Ishikawa (cell line): ENCODE measurements at regions not wholly inside any gene's neighbourhood (a gene's known extent, or its start where the extent isn't known, plus 50 kb on each side); places are given as distances from the start of the nearest gene placed in this dataset.

Experiments
- CEBPB ChIP-seq: IDR thresholded peaks from 2 replicates; pipeline ENCODE4 v1.6.1; 2012
- CREB1 ChIP-seq: IDR thresholded peaks from 2 replicates; pipeline ENCODE4 v1.6.1; 2012; ENCODE audit warnings: low read depth
- EGR1 ChIP-seq: IDR thresholded peaks from 2 replicates; pipeline ENCODE4 v1.6.1; 2012
- EP300 ChIP-seq: IDR thresholded peaks from 2 replicates; pipeline ENCODE4 v1.6.1; 2012; ENCODE audit warnings: borderline replicate concordance
- FOXM1 ChIP-seq: IDR thresholded peaks from 2 replicates; pipeline ENCODE4 v1.6.1; 2012; ENCODE audit warnings: low read depth, borderline replicate concordance
- NFIC ChIP-seq: IDR thresholded peaks from 2 replicates; pipeline ENCODE4 v1.6.1; 2012
- RAD21 ChIP-seq: IDR thresholded peaks from 2 replicates; pipeline ENCODE4 v1.6.1; 2012; ENCODE audit warnings: low read depth
- TAF1 ChIP-seq: IDR thresholded peaks from 2 replicates; pipeline ENCODE4 v1.6.1; 2012; ENCODE audit warnings: low read depth, mild to moderate bottlenecking
- TCF12 ChIP-seq: IDR thresholded peaks from 2 replicates; pipeline ENCODE4 v1.6.1; 2012; ENCODE audit warnings: low read depth
- TEAD4 ChIP-seq: IDR thresholded peaks from 2 replicates; pipeline ENCODE4 v1.6.1; 2012
- YY1 ChIP-seq: IDR thresholded peaks from 2 replicates; pipeline ENCODE4 v1.6.1; 2012; ENCODE audit warnings: low read depth
- ZBTB7A ChIP-seq: IDR thresholded peaks from 2 replicates; pipeline ENCODE4 v1.6.1; 2012; ENCODE audit warnings: low read depth
- TF ChIP-seq, protein P1 (sequence below): IDR thresholded peaks from 2 replicates; pipeline ENCODE4 v1.6.1; 2012
- TF ChIP-seq, protein P2 (sequence below): IDR thresholded peaks from 2 replicates; pipeline ENCODE4 v1.6.1; 2012; ENCODE audit warnings: low read depth, mild to moderate bottlenecking
- TF ChIP-seq, protein P3 (sequence below): IDR thresholded peaks from 2 replicates; pipeline ENCODE4 v1.6.1; 2012

DNA sequence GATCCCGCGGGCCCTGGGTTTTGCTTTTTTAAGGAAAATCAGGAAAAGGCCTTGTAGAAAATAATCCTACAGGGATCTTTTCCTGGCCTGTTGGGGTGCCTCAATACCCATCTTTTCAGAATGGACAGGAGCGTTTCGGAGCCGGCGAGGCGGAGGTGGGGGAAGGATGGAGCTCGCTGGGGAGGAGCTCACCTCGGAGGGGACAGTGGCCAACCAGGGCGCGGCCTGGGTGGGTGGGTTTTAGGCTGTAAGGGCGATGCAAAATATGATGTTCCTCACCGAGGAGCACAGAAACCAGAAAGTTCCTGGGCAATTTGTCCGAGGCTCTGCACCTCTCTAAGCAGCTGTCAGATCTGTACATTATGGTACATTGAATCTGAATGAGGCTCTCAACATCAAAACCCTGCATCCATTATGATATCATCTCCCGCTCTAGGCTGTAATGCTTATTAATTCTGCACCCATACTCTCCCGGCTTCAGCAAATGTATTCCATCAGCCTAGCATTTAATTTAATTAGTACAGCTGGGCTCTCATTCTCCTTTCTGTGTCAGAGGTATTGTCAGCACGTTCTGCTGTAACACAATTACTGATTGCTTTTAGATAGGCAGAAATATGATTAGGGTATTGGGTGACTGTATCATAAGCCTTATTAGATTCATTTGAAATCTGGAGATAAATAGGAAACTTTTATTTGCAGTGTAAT lies 90.3 kb upstream of the SOX1 start:
- TF ChIP-seq, protein P1, sequence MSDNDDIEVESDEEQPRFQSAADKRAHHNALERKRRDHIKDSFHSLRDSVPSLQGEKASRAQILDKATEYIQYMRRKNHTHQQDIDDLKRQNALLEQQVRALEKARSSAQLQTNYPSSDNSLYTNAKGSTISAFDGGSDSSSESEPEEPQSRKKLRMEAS = no peak
- TF ChIP-seq, protein P2, sequence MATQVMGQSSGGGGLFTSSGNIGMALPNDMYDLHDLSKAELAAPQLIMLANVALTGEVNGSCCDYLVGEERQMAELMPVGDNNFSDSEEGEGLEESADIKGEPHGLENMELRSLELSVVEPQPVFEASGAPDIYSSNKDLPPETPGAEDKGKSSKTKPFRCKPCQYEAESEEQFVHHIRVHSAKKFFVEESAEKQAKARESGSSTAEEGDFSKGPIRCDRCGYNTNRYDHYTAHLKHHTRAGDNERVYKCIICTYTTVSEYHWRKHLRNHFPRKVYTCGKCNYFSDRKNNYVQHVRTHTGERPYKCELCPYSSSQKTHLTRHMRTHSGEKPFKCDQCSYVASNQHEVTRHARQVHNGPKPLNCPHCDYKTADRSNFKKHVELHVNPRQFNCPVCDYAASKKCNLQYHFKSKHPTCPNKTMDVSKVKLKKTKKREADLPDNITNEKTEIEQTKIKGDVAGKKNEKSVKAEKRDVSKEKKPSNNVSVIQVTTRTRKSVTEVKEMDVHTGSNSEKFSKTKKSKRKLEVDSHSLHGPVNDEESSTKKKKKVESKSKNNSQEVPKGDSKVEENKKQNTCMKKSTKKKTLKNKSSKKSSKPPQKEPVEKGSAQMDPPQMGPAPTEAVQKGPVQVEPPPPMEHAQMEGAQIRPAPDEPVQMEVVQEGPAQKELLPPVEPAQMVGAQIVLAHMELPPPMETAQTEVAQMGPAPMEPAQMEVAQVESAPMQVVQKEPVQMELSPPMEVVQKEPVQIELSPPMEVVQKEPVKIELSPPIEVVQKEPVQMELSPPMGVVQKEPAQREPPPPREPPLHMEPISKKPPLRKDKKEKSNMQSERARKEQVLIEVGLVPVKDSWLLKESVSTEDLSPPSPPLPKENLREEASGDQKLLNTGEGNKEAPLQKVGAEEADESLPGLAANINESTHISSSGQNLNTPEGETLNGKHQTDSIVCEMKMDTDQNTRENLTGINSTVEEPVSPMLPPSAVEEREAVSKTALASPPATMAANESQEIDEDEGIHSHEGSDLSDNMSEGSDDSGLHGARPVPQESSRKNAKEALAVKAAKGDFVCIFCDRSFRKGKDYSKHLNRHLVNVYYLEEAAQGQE = no peak
- TF ChIP-seq TAF1 = no peak
- no peak for TF ChIP-seq NFIC
- no peak for TF ChIP-seq ZBTB7A
- TF ChIP-seq CREB1 = no peak
- TF ChIP-seq, protein P3, sequence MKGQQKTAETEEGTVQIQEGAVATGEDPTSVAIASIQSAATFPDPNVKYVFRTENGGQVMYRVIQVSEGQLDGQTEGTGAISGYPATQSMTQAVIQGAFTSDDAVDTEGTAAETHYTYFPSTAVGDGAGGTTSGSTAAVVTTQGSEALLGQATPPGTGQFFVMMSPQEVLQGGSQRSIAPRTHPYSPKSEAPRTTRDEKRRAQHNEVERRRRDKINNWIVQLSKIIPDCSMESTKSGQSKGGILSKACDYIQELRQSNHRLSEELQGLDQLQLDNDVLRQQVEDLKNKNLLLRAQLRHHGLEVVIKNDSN = no peak
- no peak for TF ChIP-seq TCF12
- no peak for TF ChIP-seq EGR1
- TF ChIP-seq FOXM1 = no peak
- TF ChIP-seq TEAD4 = no peak

DNA sequence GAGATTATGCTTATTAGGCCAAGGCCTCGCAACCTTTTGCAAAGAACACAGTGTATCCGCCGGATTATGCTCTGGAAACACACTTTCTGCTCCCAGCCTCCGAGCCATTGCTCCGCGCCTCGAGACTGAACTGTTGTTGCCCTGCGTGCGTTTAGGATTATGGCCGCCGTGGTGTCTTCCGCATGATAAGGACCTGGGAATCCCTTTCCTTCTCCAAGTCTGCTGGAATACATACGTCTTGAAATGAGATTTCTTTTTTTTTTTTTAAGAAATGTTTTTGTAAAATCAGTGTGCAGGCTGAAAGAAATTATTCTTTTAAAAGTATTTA lies 89.8 kb upstream of the SOX1 start:
- TF ChIP-seq NFIC (no peak), EP300 (no peak), CREB1 (no peak), CEBPB (no peak), TEAD4 (no peak), FOXM1 (no peak), ZBTB7A (no peak), YY1 (no peak), TAF1 (no peak), EGR1 (no peak), TCF12 (no peak)
- TF ChIP-seq, protein P1 = no peak
- TF ChIP-seq, protein P3 = no peak
- TF ChIP-seq, protein P2 = no peak

DNA sequence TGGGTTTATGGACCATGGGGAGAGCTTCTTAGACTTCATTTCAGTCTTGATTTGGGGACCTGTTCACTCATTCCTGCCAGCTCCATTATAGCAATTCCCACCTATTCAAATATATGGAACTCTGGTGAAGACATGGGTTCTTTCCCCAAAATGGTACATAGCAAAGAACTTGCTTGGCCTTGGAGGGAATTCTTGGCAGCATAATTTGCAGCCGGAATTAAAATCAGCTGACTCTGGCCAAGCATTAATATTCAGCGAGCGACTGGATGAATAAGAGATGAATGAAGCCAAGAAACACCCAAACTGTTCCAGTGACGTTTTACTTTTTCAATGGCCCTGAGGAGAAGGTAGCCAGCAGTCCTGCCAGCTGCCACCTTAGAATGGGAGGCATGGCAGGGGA lies 88.4 kb upstream of the SOX1 start:
- no peak for TF ChIP-seq TAF1
- TF ChIP-seq TCF12 = no peak
- TF ChIP-seq TEAD4 = no peak
- TF ChIP-seq CREB1 = no peak

DNA sequence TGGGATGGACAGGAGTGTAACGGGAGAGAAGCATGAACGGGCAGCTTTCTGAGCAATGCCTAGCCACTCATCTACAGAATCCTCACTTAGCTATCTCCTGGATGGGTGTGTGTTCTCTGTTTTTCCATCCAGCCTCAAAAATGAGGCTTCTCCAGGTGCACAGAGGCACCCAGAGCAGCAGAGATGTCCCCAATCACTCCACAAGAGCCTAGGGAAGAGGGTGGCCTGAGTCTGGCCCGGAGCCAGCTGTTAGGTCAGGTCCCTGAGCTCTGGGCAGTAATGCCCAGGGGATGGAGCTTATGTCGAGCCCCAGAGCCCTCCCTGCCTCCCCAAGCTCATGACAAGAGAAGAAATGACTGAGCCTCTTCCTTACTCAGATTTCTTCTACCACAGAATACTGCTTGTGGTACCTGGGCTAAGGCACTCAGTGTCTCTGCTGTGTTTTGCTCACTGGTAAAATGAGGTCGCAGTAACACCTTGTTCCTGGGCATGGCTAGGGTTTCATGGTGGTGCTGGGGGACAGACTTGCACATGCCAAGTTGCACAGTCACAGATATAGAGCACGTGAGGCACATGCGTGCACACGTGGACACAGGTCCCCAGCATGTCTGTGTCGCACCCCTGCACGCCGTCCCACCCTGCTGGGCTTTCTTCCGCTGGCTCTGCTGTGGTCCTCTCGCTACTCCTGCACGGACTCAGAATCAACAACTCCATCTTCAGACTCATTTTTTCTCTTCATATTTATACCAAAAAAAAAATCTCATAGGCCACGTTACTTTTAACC lies 86.6 kb upstream of the SOX1 start:
- no peak for TF ChIP-seq FOXM1

DNA sequence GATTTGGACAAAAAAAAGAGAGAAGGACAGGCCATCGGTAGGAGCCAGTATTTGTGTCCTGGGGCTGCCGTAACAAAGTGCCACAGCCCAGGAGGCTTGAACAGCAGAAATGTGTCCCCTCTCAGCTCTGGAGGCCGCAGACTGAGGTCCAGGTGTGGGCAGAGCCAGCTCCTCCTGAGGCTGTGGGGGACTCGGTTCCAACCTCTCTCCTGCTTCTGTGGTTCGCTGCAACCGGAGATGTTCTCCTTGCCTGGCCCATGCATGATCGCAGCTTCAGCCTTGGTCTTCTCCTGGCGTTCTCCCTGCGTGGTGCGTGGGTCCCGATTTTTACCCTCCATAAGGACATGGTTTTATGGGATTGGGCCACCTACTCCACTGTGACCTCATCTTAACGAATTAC lies 85.9 kb upstream of the SOX1 start:
- TF ChIP-seq CREB1 (no peak), YY1 (no peak), ZBTB7A (no peak), FOXM1 (no peak), NFIC (no peak), RAD21 (no peak), TAF1 (no peak)
- TF ChIP-seq, protein P3 = no peak
- TF ChIP-seq, protein P1 = no peak
- TF ChIP-seq, protein P2 = no peak
